ENCODE measurements at regions not wholly inside any gene's neighbourhood (a gene's known extent, or its start where the extent isn't known, plus 50 kb on each side); places are given as distances from the start of the nearest gene placed in this dataset.
"Not testable (repeated sequence)": the region's sequence is repeated elsewhere in the genome, so short reads cannot be mapped to it uniquely, and the experiment has no call there.

GRCh38 chr4:148955564-148956297, 513.5 kb upstream of the NR3C2 start:
- no peak for DNase-seq (ENCODE audit: low read depth in 2 of 2)

DNA sequence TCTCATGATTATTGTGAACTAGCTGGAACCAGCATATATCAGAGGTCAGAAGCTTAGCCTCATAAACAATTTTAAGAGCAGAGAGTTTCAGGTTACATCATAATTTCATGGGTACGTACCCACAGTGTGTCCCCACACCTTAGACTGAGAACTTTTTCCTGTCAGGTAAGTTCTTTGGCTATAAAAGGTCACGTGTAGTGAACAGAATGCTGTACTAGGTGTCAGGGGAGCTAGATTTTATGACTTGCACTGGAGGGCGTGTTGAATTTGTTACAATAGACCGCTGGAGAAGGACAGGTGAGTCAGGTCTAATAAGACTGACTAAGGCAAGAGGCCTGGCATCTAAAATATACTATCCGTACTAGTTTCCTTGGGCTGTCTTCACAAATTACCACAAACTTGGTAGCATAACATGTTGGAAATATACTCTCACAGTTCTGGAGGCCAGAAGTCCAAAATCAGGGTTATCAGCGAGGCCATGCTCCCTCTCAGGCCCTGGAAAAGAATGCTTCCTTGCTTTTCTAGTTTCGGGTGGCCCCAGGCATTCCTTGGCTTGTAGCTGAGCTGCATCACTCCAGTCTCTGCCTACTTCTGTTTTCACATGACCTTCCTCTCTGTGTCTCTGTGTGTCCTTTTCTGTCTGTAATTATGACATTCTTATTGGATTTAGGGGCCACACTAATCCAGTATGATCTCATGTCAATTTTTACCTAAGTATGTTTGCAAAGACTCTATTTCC, 512.0 kb upstream of the NR3C2 start:
- no peak for DNase-seq (ENCODE audit: low read depth in 2 of 2)

DNA sequence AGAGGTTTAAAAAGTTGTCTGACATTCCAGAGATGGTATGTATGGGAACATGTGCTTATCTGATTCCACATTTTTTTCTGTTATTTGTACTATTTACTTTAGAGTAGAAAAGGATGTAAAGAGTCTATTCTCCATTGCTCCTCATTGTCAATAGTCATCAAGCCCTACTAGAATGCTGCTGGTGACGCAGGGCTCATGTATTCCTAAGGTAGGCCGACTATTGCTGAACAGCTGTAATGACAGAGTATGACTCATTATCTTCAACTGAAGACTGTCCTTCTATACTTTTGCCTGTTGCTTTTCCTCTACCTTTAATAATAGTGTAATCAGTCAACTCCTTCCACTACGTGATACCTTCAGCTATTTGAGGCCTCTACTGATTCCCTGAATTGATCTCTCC, 509.1 kb upstream of the NR3C2 start:
- no peak for DNase-seq (ENCODE audit: low read depth in 2 of 2)

DNA sequence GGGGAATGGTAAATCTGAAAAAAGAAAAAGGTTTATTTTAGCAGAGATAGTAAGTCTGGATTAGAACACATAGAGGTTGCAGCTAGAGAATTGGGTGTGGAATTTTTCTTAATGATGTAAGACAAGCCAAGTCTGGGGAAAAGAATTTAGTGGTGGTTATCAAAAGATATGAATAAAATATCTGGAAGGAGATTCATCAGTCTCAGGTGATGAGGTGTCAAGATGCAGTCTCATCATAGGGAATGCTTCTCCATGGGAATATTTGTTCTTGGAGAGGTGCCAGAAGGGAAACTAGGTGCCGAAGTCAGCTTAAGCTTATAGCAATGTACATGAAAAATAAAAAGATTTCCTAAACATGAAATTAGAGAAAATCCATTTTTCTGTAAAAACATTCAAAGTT, 504.1 kb upstream of the NR3C2 start:
- DNase-seq (ENCODE audit: low read depth in 2 of 2): no peak

- DNase-seq (ENCODE audit: low read depth in 2 of 2): no peak
Measured at GRCh38 chr4:148944839-148945219, 502.6 kb upstream of the NR3C2 start.

DNA sequence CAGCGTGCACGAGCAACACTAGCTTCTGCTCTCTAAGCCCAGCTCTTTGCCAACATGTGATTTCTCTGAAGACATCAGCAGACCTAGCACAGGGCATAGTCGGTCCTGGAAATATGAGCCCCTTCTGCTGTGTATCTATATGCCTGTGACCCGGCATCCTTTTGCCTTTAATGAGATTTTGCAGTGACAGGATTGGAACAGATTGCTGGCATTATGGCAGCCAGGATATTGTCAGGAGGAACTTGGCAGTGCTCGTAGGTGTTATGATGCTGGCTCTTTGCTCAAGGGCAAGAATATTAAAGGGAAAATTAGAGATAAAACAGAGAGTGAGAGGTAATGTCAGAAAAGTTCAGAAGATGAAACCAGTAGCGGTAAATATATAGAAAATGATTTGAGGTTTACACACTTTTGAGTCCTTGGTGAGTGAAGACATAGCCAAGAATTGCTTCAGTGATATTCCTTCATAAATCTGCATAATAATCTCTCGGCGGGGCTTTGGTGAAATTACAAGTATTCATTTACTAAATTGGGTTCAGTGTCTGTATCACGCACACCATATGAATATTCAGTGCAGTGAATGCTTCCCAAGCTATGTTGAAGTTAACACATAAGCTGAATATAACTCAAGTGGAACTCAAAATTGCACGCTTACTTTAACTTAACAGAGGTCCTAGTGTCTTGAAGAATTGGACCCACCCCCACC, 502.1 kb upstream of the NR3C2 start:
- no peak for DNase-seq (ENCODE audit: low read depth in 2 of 2)

- DNase-seq (ENCODE audit: low read depth in 2 of 2): no peak
Measured at GRCh38 chr4:148934926-148935578, 492.8 kb upstream of the NR3C2 start.

- no peak for DNase-seq (ENCODE audit: low read depth in 2 of 2)
Measured at GRCh38 chr4:148926276-148927260, 484.4 kb upstream of the NR3C2 start.

- DNase-seq (ENCODE audit: low read depth in 2 of 2): no peak
Measured at GRCh38 chr4:148923881-148924280, 481.7 kb upstream of the NR3C2 start.

GRCh38 chr4:148922497-148922896, 480.3 kb upstream of the NR3C2 start:
- no peak for DNase-seq (ENCODE audit: low read depth in 2 of 2)

DNA sequence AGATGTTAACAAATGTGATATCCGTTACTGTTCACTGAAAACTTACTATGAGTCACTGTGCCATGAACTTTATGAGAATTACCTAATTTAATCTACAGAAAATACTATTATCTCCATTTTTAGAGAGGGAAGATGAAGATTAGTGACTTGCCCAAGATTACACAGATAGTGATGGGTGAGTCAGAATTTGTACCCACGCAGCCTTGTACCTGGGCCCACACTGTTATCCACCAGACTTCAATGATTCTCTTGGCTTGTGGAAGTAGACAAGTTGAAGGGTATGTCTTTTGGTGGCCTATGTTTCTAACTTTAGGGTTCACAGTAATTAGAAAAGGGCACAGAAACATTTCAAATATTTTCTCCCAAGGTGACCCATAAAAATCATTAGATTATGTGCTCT, 472.5 kb upstream of the NR3C2 start:
- DNase-seq (ENCODE audit: low read depth in 2 of 2): no peak

DNA sequence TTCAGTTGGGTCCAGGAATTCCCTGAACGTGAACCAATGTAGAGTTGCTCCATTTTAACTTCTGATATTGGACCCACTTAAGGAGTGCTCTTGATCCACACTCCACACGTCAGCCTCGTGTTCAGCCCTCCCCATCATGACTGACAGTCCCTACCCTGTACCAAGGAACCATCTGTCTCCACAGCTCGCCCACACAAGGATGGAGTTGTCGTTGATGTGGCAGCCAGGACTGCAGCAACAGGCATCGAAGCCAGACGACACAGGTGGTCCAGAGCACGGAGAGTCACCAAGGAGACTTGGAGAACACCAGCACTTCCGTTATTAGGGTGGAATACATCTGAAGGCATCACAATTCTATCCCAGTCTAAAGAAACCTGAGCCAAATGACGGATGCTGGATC, 472.1 kb upstream of the NR3C2 start:
- no peak for DNase-seq (ENCODE audit: low read depth in 2 of 2)

DNA sequence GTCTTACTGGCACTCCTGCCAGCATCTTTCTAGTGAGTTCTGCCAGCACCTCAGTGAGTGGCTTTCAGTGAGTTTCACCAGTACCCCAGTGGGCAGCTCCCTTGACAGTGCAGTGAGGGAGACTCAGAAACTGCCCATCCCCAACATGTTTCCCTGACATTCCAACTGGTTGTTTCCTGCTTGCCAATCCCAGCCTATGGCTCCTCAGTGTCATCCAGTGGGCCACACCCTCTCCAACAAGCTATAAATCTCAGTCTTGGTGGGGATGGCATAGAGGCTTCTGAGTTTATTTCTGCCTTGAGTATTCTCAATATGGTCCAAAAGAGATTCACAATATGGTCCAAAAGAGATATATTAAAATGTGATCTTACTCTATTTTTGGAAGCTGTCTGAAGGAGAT, 461.2 kb upstream of the NR3C2 start:
- no peak for DNase-seq (ENCODE audit: low read depth in 2 of 2)

GRCh38 chr4:148901075-148901705, 459.0 kb upstream of the NR3C2 start:
- no peak for DNase-seq (ENCODE audit: low read depth in 2 of 2)

DNA sequence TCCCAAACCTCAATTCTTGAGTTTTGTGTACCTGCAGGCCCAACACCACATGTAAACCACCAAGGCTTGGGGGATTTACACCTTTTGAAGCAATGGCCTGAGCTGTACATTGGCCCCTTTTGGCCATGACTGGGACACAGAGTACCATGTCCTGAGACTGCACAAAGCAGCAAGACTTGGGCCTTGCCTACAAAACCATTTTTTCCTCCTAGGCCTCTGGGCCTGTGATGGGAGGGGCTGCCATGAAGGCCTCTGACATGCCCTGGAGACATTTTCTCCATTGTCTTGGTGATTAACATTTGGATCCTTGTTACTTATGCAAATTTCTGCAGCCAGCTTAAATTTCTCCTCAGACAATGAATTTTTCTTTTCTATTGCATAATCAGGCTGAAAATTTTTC, 455.9 kb upstream of the NR3C2 start:
- DNase-seq (ENCODE audit: low read depth in 2 of 2): not testable (repeated sequence)

GRCh38 chr4:148893095-148893494, 450.9 kb upstream of the NR3C2 start:
- no peak for DNase-seq (ENCODE audit: low read depth in 2 of 2)

GRCh38 chr4:148883891-148884290, 441.7 kb upstream of the NR3C2 start:
- DNase-seq (ENCODE audit: low read depth in 2 of 2): no peak

GRCh38 chr4:148883435-148883834, 441.2 kb upstream of the NR3C2 start:
- no peak for DNase-seq (ENCODE audit: low read depth in 2 of 2)

- no peak for DNase-seq (ENCODE audit: low read depth in 2 of 2)
Measured at GRCh38 chr4:148881860-148882643, 439.8 kb upstream of the NR3C2 start.

DNA sequence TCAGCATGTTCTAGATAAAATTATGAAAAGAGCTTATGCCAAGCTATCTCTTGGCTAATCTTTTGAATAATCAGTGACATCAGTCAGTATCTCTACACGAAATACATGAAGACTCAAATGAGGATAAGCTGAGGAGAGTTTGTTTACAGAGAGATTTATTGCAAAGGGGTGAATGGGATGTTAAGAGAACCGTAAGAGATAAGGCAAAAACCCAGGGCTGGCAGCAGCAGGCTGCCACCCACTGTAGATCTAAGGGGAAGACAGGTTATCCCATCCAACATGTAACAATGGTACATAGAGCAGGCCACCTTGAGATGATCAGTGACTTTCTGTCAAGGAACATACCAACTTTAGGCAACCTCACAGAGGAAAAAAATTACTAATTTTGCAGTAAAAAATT, 432.1 kb upstream of the NR3C2 start:
- DNase-seq (ENCODE audit: low read depth in 2 of 2): no peak

Data from stimulated activated CD8-positive, alpha-beta memory T cell treated with anti-CD3 and anti-CD28 coated beads, Interleukin-2, amount 100 ng/mL, for 48 hours (primary cell).